Panc1 (cell line): ENCODE measurements at regions not wholly inside any gene's neighbourhood (a gene's known extent, or its start where the extent isn't known, plus 50 kb on each side); places are given as distances from the start of the nearest gene placed in this dataset.

Experiments used
- ATAC-seq: fragments of 200-7000 bp; cut with Tn5 transposase; 2 replicates; pipeline ENCODE4 v1.9.1; 2020; ENCODE audit warnings: mild to moderate bottlenecking, moderate library complexity
- BruUV-seq: library from RNA; stranded (reverse); fragments of 400-500 nt; replicated peaks from 2 replicates; lab custom pipeline; 2021; lab: Mats Ljungman, UMichigan
- CTCF ChIA-PET: fragments of 300-600 bp; sonication (Branson Sonifier 250); formaldehyde crosslinking; loops from one replicate; lab custom pipeline; 2022; ENCODE audit warnings: antibody characterized with exemption; lab: Charles Lee
- POLR2A ChIA-PET: fragments of 300-600 bp; sonication (Branson Sonifier 250); formaldehyde crosslinking; loops from one replicate; lab custom pipeline; 2022; ENCODE audit warnings: antibody characterized with exemption; lab: Charles Lee
- DNase-seq: peaks from one replicate; pipeline ENCODE4 v3.0.0-alpha.2; 2010; ENCODE audit warnings: low read depth, low spot score
- H3K27ac ChIP-seq: 2 replicates; pipeline ENCODE4 v1.5.1; 2011; ENCODE audit warnings: mild to moderate bottlenecking, low read length, inconsistent platforms
- H3K27me3 ChIP-seq: fragments of 200-500 bp; sonication (Bioruptor generic); 2 replicates; pipeline ENCODE4 v1.6.0; 2014; ENCODE audit warnings: low read length, inconsistent platforms; ENCODE audit not compliant: control insufficient read depth, insufficient read depth
- H3K36me3 ChIP-seq: fragments of 200-500 bp; sonication (Bioruptor generic); 2 replicates; pipeline ENCODE4 v1.5.1; 2014; ENCODE audit warnings: inconsistent platforms, mild to moderate bottlenecking, low read length, moderate library complexity; ENCODE audit not compliant: control insufficient read depth, insufficient read depth
- H3K4me1 ChIP-seq: 2 replicates; pipeline ENCODE4 v1.5.1; 2011; ENCODE audit warnings: inconsistent platforms, mild to moderate bottlenecking, low read length, moderate library complexity; ENCODE audit not compliant: control insufficient read depth, insufficient read depth
- H3K4me3 ChIP-seq, 2 experiments: 2 replicates each; pipeline ENCODE4 v1.5.1; 2011 to 2012; ENCODE audit warnings: low read depth in 2 of 2, low read length in 2 of 2, mild to moderate bottlenecking in 2 of 2, inconsistent platforms in 1 of 2, moderate library complexity in 1 of 2
- H3K9me3 ChIP-seq: fragments of 200-500 bp; sonication (Bioruptor generic); 2 replicates; pipeline ENCODE4 v1.5.1; 2014; ENCODE audit warnings: low read depth, mild to moderate bottlenecking, inconsistent platforms, low read length, moderate library complexity; ENCODE audit not compliant: control insufficient read depth, insufficient read depth
- CTCF ChIP-seq: fragments of 450-650 bp; IDR thresholded peaks from 2 replicates; pipeline ENCODE4 v1.5.1; 2017; ENCODE audit warnings: mild to moderate bottlenecking
- POLR2AphosphoS5 ChIP-seq: IDR thresholded peaks from 2 replicates; pipeline ENCODE4 v1.6.1; 2012; ENCODE audit warnings: mild to moderate bottlenecking, low read depth, low read length, moderate library complexity
- REST ChIP-seq, 2 experiments: IDR thresholded peaks; 2 replicates each; pipeline ENCODE4 v1.6.1; 2011 to 2012; ENCODE audit warnings: low read depth in 2 of 2, control low read depth in 1 of 2, low read length in 1 of 2, mild to moderate bottlenecking in 1 of 2, moderate library complexity in 1 of 2; ENCODE audit not compliant: insufficient read depth in 1 of 2
- SIN3A ChIP-seq: IDR thresholded peaks from 2 replicates; pipeline ENCODE4 v1.6.1; 2012; ENCODE audit warnings: low read depth, mild to moderate bottlenecking, low read length, moderate library complexity, borderline replicate concordance; ENCODE audit not compliant: insufficient read depth
- TCF7L2 ChIP-seq: IDR thresholded peaks from 2 replicates; pipeline ENCODE4 v1.6.1; 2011; ENCODE audit warnings: mild to moderate bottlenecking, low read depth, low read length, inconsistent platforms
- in situ Hi-C: cut with HindIII; loops from 2 replicates; pipeline ENCODE4 v1.10.0; 2016; ENCODE audit warnings: low sequenced_read_pairs, low pct_unique_long_range_greater_than_20kb
- intact Hi-C: fragments of 100-400 bp; cut with micrococcal nuclease; formaldehyde crosslinking; loops from one replicate; pipeline ENCODE4 v1.10.0; 2022; ENCODE audit not compliant: unreplicated experiment

- CTCF ChIA-PET: no interaction called here
- POLR2A ChIA-PET: no interaction called here
- in situ Hi-C loops (no loop called here), intact Hi-C loops (no loop called here)
- Histone ChIP-seq H3K27me3 (no peaks in the 10 kb centered on the region), H3K36me3 (no peaks in the 10 kb centered on the region), H3K27ac (no peak overlapping the region), H3K4me1 (no peaks in the 10 kb centered on the region), H3K4me3 (no peak overlapping the region), H3K9me3 (peaks cover 3% of the 10 kb centered on the region; the same call in 1 of the 2 replicates)
- no peak for DNase-seq
- ATAC-seq: no peak
- no TSS peak for BruUV-seq
- no peak for TF ChIP-seq REST (IDR thresholded peaks at IDR 0.05; ENCODE audit: insufficient read depth in 1 of 2, low read depth in 2 of 2, low read length in 1 of 2)
- no peak for TF ChIP-seq TCF7L2
- no peak for TF ChIP-seq SIN3A
- TF ChIP-seq POLR2AphosphoS5: no peak
- no peak for TF ChIP-seq CTCF
These were observed 1191.7 kb upstream of the CDH6 start for GRCh38 chr5:30001826-30002225.

- no peak for ATAC-seq
- POLR2A ChIA-PET: no interaction called here
- DNase-seq: no peak
- Histone ChIP-seq H3K36me3 (no peaks in the 10 kb centered on the region), H3K4me3 (no peak overlapping the region), H3K27ac (no peak overlapping the region), H3K4me1 (no peaks in the 10 kb centered on the region), H3K9me3 (no peaks in the 10 kb centered on the region), H3K27me3 (no peaks in the 10 kb centered on the region)
- TF ChIP-seq SIN3A (no peak), CTCF (no peak), POLR2AphosphoS5 (no peak), TCF7L2 (no peak), REST (IDR thresholded peaks at IDR 0.05; ENCODE audit: insufficient read depth in 1 of 2, low read depth in 2 of 2, low read length in 1 of 2) (no peak)
- CTCF ChIA-PET: no interaction called here
- intact Hi-C loops (no loop called here), in situ Hi-C loops (no loop called here)
- no TSS peak for BruUV-seq
These were observed 1193.3 kb upstream of the CDH6 start for GRCh38 chr5:30000231-30000630.
